ENCODE measurements at regions not wholly inside any gene's neighbourhood (a gene's known extent, or its start where the extent isn't known, plus 50 kb on each side); places are given as distances from the start of the nearest gene placed in this dataset.

GRCh38 chr2:173491418-173491817 lies 136.7 kb downstream of the CDCA7 start:
- no peak for FAIRE-seq
- H3K27ac ChIP-seq: no peak overlapping the region
- no peak overlapping the region for H3K4me3 ChIP-seq
- no peaks in the 10 kb centered on the region for H3K9me3 ChIP-seq
- 73% methylated on average over 4 of the region's 4 CpGs for WGBS (ENCODE audit: missing lambda C conversion rate)
- H3K4me2 ChIP-seq: no peak overlapping the region
- ChIA-PET POLR2A (no interaction called here), CTCF (no interaction called here)
- no peaks in the 10 kb centered on the region for H3K4me1 ChIP-seq
- DNase-seq (ENCODE audit: low read depth in 1 of 2, low spot score in 1 of 2): no peak
- TF ChIP-seq CTCF (IDR thresholded peaks at IDR 0.05): no peak
- TF ChIP-seq CBX8 (IDR thresholded peaks at IDR 0.05): no peak
- TF ChIP-seq ATOH8 (CRISPR knock-in tag; IDR thresholded peaks at IDR 0.05; ENCODE audit: low read depth): no peak
- no peak for TF ChIP-seq TP53 (CRISPR knock-in tag; IDR thresholded peaks at IDR 0.05)
- no peak for TF ChIP-seq CHD4 (IDR thresholded peaks at IDR 0.05; ENCODE audit: borderline replicate concordance)
- no peak for TF ChIP-seq NPAS2 (CRISPR knock-in tag; IDR thresholded peaks at IDR 0.05; ENCODE audit: borderline replicate concordance)
- TF ChIP-seq RAD21 (conservative IDR thresholded peaks at IDR 0.05 in 1 of 2, IDR thresholded peaks at IDR 0.05 in 1 of 2): no peak
- TF ChIP-seq GATA3 (IDR thresholded peaks at IDR 0.05; ENCODE audit: borderline replicate concordance): no peak
- no peak for TF ChIP-seq JUNB (IDR thresholded peaks at IDR 0.05)
- TF ChIP-seq KDM1A (IDR thresholded peaks at IDR 0.05; ENCODE audit: low read depth): no peak
- no peak for TF ChIP-seq RARB (CRISPR knock-in tag; IDR thresholded peaks at IDR 0.05)
- no peak for TF ChIP-seq POLR2A (IDR thresholded peaks at IDR 0.05; ENCODE audit: low read length)
- ATAC-seq: no peak

GRCh38 chr2:173493874-173494273 lies 139.2 kb downstream of the CDCA7 start:
- FAIRE-seq (no peak), DNase-seq (ENCODE audit: low read depth in 1 of 2, low spot score in 1 of 2) (no peak), ATAC-seq (no peak)
- ChIA-PET CTCF (no interaction called here), POLR2A (no interaction called here)
- Histone ChIP-seq H3K27ac (no peak overlapping the region), H3K4me2 (no peak overlapping the region), H3K4me1 (no peaks in the 10 kb centered on the region), H3K4me3 (no peak overlapping the region), H3K9me3 (no peaks in the 10 kb centered on the region)
- WGBS (ENCODE audit: missing lambda C conversion rate): 93% methylated on average over 2 of the region's 2 CpGs
- TF ChIP-seq JUN (IDR thresholded peaks at IDR 0.05) (no peak), RAD21 (conservative IDR thresholded peaks at IDR 0.05 in 1 of 2, IDR thresholded peaks at IDR 0.05 in 1 of 2) (peak in 1 of 2 experiments; percentile 26; a peak in 2 of 5 replicates)

GRCh38 chr2:173496746-173497145 lies 142.1 kb downstream of the CDCA7 start:
- FAIRE-seq: no peak
- Histone ChIP-seq H3K4me3 (no peak overlapping the region), H3K4me1 (no peaks in the 10 kb centered on the region), H3K27ac (no peak overlapping the region), H3K4me2 (no peak overlapping the region), H3K9me3 (no peaks in the 10 kb centered on the region)
- CTCF ChIA-PET: interaction anchor here (1.0 kb wide), 1 partner anchor 24 kb away, joined by 3 read pairs; no protein-coding TSS in a partner anchor
- no peak for TF ChIP-seq HOXB13 (CRISPR knock-in tag; IDR thresholded peaks at IDR 0.05; ENCODE audit: low read depth)
- no peak for TF ChIP-seq REST (IDR thresholded peaks at IDR 0.05)
- TF ChIP-seq, protein P1, sequence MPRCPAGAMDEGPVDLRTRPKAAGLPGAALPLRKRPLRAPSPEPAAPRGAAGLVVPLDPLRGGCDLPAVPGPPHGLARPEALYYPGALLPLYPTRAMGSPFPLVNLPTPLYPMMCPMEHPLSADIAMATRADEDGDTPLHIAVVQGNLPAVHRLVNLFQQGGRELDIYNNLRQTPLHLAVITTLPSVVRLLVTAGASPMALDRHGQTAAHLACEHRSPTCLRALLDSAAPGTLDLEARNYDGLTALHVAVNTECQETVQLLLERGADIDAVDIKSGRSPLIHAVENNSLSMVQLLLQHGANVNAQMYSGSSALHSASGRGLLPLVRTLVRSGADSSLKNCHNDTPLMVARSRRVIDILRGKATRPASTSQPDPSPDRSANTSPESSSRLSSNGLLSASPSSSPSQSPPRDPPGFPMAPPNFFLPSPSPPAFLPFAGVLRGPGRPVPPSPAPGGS (IDR thresholded peaks at IDR 0.05): no peak
- TF ChIP-seq BHLHE40 (IDR thresholded peaks at IDR 0.05; ENCODE audit: low read depth, low read length): no peak
- TF ChIP-seq ELK1 (IDR thresholded peaks at IDR 0.05; ENCODE audit: low read depth, low read length): no peak
- no peak for TF ChIP-seq HOXA7 (CRISPR knock-in tag; IDR thresholded peaks at IDR 0.05)
- no peak for ATAC-seq
- POLR2A ChIA-PET: no interaction called here
- WGBS (ENCODE audit: missing lambda C conversion rate): 66% methylated on average over 3 of the region's 3 CpGs
- DNase-seq (ENCODE audit: low read depth in 1 of 2, low spot score in 1 of 2): no peak

Data from A549 (cell line).